HG03460 (cell line): ENCODE measurements at regions not wholly inside any gene's neighbourhood (a gene's known extent, or its start where the extent isn't known, plus 50 kb on each side); places are given as distances from the start of the nearest gene placed in this dataset.

Source experiments
- ATAC-seq: cut with Tn5 transposase; IDR thresholded peaks from one replicate; pipeline ENCODE4 v1.9.1; 2021; ENCODE audit not compliant: unreplicated experiment

DNA sequence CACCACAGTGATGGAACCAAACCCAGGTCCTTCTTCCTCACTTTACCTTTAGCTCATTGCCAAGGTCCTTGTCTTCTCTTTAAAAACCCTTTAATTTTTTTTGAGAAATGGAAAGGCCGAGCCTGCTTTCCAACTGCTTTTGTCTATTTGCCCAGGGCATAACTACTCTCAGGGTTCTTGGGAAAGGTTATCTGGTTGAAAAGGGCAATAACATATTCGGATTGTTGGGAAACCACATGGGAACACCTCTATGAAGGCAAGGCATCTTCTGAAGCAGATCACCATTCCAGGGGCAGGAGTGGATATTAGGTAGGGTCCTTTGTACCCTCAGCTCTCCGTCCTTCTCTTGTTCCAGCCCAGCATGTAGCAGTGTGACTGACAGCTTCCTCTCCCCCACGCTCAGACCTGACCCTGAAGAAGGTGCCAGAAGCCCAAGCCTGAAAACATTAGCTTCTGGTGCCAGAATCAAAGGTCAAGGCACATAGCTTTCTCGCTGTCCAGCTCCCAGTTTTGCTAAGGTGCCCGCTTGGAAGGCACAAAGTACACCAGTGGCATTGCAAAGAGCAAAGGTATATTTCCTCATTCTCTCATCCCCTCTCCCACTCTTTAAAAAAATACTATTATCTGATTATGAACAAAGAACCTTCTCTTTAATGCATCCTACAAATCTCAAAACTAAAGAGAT is 123.2 kb upstream of the LINC00305 start:
- no peak for ATAC-seq

DNA sequence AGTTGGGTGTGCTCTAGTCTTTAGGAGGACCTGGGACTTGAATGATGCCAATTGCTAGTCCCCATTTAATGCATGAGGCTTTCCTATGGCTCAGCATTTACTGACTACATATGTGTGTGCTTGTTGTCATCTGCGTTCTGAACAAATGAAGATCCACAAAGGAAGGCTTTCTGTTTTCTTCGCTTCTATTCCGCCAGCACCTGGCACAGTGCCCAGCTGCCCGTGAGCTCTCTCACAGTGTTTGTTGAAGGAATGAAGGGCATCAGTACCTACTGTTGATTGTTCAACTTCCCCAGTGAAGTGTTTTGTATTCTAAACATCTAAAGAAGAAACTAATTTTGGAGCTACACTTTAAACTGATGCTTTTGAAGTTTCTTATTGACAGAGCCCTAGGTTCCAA is 122.4 kb upstream of the LINC00305 start:
- no peak for ATAC-seq

DNA sequence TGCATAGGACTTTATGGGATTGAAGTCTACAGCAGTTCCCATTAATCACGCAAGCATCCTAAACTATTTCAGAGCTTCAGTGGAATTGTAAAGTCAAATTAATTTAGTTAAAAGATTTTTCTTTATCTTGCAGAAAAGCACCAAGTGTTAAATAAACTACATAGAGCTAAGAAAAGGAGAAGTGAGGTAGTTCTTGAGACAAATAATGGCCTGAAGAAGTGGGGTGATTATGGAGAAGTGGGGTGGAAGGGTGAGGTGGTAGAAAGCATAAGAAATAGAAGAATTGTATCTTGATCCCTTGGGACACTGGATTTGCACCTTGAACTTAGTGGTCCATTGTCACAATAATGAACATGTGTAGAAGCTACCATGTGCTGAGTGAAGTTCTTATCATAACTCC is 121.7 kb upstream of the LINC00305 start:
- no peak for ATAC-seq

DNA sequence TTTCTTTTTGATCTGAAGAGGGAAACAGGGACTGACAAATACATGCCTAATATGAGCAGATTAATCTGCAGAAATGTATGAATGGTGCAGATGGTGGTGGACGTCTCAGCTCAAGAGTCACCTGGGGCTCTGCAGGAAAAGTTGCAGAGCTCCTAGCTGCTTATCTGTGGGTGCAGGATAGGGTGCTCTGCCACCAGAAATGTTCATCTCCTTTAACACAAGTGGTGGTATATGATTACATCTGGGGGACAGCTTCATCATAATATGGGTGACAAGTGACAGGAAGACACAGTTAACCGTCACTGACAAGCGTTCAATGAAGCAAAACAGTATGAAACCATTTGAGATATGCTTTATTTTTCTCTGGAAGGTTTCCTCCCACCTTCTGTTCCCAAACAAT is 121.2 kb upstream of the LINC00305 start:
- no peak for ATAC-seq

GRCh38 chr18:64264171-64264570 is 115.3 kb upstream of the LINC00305 start:
- ATAC-seq: no peak

DNA sequence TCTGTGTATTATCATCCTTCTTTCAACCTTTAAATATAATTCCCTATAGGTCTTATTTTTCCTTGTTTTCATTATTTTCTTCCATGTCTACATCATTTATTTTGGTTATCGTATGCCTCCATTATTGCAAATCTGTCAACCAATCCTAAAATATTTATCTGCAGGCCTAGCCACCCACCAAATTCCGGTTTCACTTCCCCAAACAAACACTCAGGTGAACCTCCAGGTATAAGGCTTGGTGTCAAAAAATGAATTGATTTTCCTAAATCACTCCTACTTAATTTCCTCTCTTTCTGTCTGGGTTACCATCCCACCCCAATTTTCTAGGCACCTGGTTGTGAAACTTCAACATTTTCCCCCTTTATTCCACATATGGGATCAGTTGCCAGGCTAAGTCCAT is 111.9 kb upstream of the LINC00305 start:
- no peak for ATAC-seq

- ATAC-seq: no peak
These were observed 111.0 kb upstream of the LINC00305 start for GRCh38 chr18:64259871-64260270.

DNA sequence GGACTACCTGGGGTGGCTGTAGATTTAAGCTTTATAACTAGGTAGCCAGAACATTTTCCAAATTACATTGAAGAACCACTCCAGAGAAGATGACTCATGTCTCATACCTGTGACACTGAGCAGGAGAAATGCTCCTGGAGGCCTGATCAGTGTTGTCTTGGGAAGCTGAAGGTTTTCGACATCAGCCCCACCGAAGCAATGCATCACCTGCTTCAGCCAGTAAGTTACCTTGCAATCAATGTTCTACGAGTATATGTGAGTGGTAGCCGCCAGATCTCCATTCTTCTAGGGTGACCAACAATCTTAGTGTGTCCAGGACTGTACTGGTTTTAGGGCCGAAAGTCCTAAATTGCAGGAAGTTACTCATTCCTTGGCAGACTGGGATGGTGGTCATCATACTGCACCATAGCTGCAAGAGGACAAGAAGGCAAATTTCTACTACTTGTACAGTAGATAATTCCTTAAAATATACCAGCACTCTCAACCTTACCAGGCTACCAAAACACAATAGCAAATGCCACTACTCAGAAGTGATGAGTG is 109.3 kb upstream of the LINC00305 start:
- ATAC-seq: no peak

GRCh38 chr18:64254399-64255093 is 105.7 kb upstream of the LINC00305 start:
- ATAC-seq: no peak

DNA sequence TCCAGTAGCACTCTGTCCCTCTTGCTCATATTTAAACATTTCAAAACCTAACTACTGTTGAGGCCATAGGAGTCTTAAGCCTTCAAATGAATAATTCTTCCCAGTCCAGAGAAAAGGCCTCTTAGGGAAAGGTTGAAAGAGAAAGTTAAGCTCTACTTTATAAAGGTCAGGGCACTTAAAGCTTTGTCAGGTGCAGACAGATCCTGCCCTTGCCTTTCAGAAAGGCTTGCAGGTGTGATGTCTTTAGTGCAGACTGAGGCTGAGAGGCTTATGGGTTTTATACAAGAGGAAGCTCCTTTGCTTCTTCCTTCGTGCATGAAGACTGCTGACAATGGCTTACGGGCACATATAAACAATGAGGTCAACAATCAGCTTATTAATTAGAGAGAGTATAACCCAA is 105.0 kb upstream of the LINC00305 start:
- no peak for ATAC-seq

- ATAC-seq: no peak
These were observed 104.3 kb upstream of the LINC00305 start for GRCh38 chr18:64253222-64253621.

DNA sequence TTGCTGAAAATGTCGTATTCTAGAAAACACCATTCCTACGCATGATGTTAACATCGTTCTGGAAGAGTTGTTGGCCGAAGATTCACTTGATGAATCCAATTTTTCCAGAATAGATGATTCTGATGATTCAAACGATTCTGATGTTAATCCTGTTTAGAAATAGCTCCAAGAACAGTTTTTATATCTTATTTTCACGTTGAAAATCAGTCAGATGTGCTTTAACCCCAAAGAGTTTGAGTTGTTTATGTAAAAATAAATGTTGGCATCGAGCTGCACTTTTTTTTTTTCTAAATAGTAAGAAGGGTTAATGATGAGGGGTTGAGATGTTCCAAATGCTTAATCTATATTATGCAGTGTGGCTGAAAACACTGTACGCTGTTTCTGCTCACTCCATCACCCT is 99.9 kb upstream of the LINC00305 start:
- no peak for ATAC-seq

DNA sequence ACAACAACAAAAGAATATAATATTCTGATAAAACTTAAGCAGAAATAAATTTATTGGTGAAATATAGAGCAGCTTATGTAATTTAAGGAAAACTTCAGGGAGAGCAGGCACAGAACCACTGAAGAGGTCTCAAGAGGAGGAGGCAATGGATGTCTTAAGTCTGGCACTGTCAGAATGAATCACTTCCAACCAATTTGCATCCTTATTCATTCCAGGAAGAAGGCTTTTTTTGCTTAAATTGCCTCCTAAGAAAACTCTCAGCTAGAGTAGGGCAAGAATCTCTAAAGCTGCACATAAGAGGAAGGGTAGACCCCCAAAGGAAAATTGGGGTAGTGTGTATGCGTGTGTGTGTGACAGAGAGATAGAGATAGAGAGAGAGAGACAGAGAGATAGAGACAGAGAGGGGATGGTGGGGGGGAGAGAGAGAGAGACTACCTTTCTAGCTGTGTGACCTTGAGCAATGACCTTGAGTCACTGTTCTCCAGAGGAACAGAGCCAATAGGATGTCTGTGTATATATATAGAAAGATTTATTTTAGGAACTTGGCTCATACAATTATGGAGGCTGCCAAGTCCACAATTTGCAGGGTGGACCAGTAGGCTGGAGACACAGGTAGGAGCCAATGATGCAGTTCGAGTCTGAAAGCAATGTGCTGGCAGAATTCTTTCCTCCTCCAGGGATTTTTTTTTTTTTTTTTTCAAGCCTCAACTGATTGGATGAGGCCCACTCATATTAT is 96.4 kb upstream of the LINC00305 start:
- no peak for ATAC-seq

DNA sequence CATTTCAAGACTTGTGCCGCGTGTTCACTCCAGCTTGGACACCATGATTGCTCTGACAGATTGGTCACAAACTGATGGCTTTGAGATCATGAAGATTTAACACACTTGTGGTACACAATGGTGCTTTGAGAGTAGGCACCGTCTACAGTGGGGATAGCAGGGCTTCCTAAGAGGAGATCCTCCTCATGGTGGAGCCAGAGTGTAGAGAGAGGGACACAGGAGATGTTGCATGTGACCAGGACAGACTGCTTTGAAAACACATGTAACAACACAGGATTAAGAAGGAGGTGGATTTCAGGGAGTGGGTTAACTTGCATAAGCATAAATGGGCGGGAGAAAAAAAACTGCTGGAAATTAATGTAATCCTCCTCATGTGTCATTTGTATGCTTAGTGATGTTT is 95.7 kb upstream of the LINC00305 start:
- ATAC-seq: no peak

DNA sequence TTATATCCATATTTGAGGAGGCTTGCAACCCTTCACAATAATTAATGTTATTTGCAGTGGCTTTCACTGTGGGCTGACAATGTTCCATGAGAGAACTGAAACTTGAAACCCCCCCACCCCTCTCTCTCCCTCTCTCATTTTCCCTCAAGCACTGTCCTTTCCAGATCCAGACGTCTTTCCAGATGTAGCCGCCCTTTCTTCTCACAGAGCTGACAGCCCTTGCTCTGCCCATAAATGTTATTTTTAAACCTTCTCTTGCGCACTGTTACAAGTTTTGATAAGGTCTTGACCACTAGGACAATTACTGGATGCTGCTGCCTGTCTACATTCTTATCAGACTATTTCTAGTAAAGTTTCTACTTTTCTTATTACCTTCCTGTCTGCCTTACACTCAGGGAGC is 91.4 kb upstream of the LINC00305 start:
- ATAC-seq: no peak

DNA sequence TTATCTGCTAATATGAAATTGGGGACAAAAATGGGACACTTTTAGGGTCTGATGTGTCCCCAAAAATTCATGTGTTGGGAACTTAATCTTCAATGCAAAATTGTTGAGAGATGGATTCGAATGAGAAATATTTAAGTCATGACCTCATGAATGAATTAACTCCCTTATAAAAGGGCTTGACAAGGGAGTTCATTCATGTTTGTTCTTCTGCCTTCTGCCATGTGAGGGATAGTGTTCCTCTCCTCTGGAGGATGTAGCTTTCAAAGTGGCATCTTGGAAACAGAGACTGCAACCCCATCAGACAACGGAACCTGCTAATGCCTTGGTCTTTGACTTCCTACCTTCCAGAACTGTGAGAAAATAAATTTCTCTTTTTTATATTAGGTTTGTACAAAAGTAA is 89.2 kb upstream of the LINC00305 start:
- no peak for ATAC-seq

DNA sequence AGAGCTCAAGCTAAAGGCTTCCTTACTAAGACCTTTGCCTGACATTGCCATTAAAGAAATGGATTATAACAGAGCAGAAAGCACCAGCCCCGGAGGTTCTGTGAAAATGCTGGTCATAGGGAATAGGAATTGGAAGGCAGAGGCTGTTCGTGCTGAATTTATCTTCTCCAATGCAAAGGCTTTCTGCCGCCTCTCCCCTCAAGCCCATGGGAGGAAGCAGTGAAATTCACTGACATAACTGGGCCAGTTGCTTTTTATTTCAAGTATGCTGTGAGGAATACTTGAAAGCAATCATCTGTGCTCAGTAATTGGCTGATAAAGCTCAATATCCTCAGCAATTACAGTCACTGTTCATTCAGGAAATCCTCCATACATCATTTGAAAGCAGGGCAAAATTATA is 85.4 kb upstream of the LINC00305 start:
- no peak for ATAC-seq

- ATAC-seq: no peak
These were observed 85.0 kb upstream of the LINC00305 start for GRCh38 chr18:64233851-64234250.

GRCh38 chr18:64220941-64221340 is 72.1 kb upstream of the LINC00305 start:
- no peak for ATAC-seq

- ATAC-seq: no peak
These were observed 70.6 kb upstream of the LINC00305 start for GRCh38 chr18:64219517-64219916.

DNA sequence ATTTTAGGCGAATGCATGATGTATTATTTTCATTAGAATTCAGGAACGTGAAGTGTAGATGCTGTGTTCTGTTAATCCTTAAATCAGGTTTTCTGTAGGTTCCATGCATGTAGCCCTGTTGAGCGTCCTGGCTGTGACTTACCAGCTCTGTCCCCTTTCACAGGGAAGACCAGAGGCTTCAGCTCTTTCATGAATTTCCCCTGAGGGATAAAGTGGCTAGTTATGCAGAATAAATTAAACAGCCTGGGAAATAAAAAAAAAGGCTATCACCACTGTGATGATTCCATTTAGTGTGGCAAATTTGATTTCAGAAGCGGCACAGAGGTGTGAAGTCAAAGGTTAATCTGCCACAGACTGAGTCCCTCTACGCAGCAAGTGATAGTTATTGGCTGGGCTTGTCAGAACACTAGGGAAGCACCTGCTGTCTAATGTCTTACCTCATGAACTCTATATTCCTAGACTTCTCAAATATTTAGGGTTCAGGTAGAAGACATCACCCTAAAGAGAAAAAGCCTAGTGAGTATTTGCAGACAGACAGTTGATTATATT is 61.6 kb upstream of the LINC00305 start:
- ATAC-seq: no peak

DNA sequence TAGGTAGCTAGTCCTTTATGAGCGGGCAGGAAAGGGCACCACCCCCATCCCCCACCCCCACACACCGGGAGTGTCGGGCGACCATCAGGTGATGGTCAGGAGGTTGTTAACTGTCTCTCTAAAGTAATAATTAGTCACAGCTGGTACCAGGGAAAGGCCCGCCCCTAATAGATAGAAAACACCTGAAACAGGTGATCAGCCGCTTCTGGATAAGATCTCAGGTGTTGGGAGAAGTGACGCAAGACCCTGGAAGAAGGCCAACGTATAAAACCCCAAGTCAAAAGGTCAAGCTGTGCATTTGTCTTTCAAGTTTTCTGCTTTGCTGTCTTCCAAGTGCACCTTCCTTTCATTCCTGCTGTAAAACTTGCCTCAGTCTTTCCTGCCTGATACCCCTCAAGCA is 59.6 kb upstream of the LINC00305 start:
- ATAC-seq: no peak
